ENCODE measurements at regions not wholly inside any gene's neighbourhood (a gene's known extent, or its start where the extent isn't known, plus 50 kb on each side); places are given as distances from the start of the nearest gene placed in this dataset.

GRCh38 chr7:33775790-33776189, 129.5 kb upstream of the BMPER start:
- no peaks in the 10 kb centered on the region for H3K27me3 Mint-ChIP-seq

GRCh38 chr7:33776788-33777187, 128.6 kb upstream of the BMPER start:
- Mint-ChIP-seq H3K27me3 (no peaks in the 10 kb centered on the region), H3K27ac (peak overlapping the region in 1 of 6 donors; percentile 74), H3K4me1 (no peaks in the 10 kb centered on the region), H3K4me3 (no peak overlapping the region), H3K9me3 (no peaks in the 10 kb centered on the region), H3K36me3 (peaks cover 0 to under 1% of the 10 kb centered on the region in 2 donors)
- no peak for ATAC-seq (ENCODE audit: low read depth in 2 of 2)
- DNase-seq: no peak

More at GRCh38 chr7:33775790-33776189, 129.5 kb upstream of the BMPER start:
- ATAC-seq (ENCODE audit: low read depth in 2 of 2) (no peak), DNase-seq (no peak)
- H3K36me3 Mint-ChIP-seq: no peaks in the 10 kb centered on the region
- H3K9me3 Mint-ChIP-seq: no peaks in the 10 kb centered on the region
- H3K27ac Mint-ChIP-seq: no peak overlapping the region
- no peak overlapping the region for H3K4me3 Mint-ChIP-seq
- H3K4me1 Mint-ChIP-seq: no peaks in the 10 kb centered on the region

GRCh38 chr7:33778195-33778594, 127.1 kb upstream of the BMPER start:
- DNase-seq: no peak
- no peak overlapping the region for H3K4me3 Mint-ChIP-seq
- H3K4me1 Mint-ChIP-seq: no peaks in the 10 kb centered on the region
- H3K36me3 Mint-ChIP-seq: peaks cover 0 to 4% of the 10 kb centered on the region in 2 donors
- no peaks in the 10 kb centered on the region for H3K9me3 Mint-ChIP-seq
- no peak for ATAC-seq (ENCODE audit: low read depth in 2 of 2)
- no peak overlapping the region for H3K27ac Mint-ChIP-seq
- no peaks in the 10 kb centered on the region for H3K27me3 Mint-ChIP-seq

GRCh38 chr7:33779216-33779615, 126.1 kb upstream of the BMPER start:
- no peak for ATAC-seq (ENCODE audit: low read depth in 2 of 2)
- no peak for DNase-seq
- H3K27ac Mint-ChIP-seq: no peak overlapping the region
- H3K36me3 Mint-ChIP-seq: peaks cover 0 to 4% of the 10 kb centered on the region in 2 donors
- no peaks in the 10 kb centered on the region for H3K4me1 Mint-ChIP-seq
- H3K4me3 Mint-ChIP-seq: no peak overlapping the region
- no peaks in the 10 kb centered on the region for H3K27me3 Mint-ChIP-seq
- no peaks in the 10 kb centered on the region for H3K9me3 Mint-ChIP-seq

- Mint-ChIP-seq H3K27ac (peak overlapping the region in 1 of 6 donors; percentile 75), H3K4me3 (no peak overlapping the region), H3K4me1 (no peaks in the 10 kb centered on the region), H3K27me3 (peaks cover 0 to 5% (median 0%) of the 10 kb centered on the region in 3 donors), H3K9me3 (no peaks in the 10 kb centered on the region), H3K36me3 (peaks cover 0 to 5% of the 10 kb centered on the region in 2 donors)
- ATAC-seq (ENCODE audit: low read depth in 2 of 2) (no peak), DNase-seq (no peak)
These were observed 124.2 kb upstream of the BMPER start for GRCh38 chr7:33781167-33781566.

GRCh38 chr7:33781796-33782195, 123.5 kb upstream of the BMPER start:
- H3K36me3 Mint-ChIP-seq: peaks cover 0 to 8% of the 10 kb centered on the region in 2 donors
- H3K27ac Mint-ChIP-seq: no peak overlapping the region
- H3K9me3 Mint-ChIP-seq: no peaks in the 10 kb centered on the region
- ATAC-seq (ENCODE audit: low read depth in 2 of 2) (no peak), DNase-seq (no peak)
- H3K4me1 Mint-ChIP-seq: no peaks in the 10 kb centered on the region
- no peak overlapping the region for H3K4me3 Mint-ChIP-seq
- H3K27me3 Mint-ChIP-seq: peaks cover 0 to 6% (median 0%) of the 10 kb centered on the region in 3 donors

GRCh38 chr7:33784000-33784399, 121.3 kb upstream of the BMPER start:
- no peak for ATAC-seq (ENCODE audit: low read depth in 2 of 2)
- no peak overlapping the region for H3K4me3 Mint-ChIP-seq
- no peaks in the 10 kb centered on the region for H3K9me3 Mint-ChIP-seq
- peaks cover 0 to 8% of the 10 kb centered on the region in 2 donors for H3K36me3 Mint-ChIP-seq
- no peaks in the 10 kb centered on the region for H3K4me1 Mint-ChIP-seq
- peaks cover 0 to 6% (median 0%) of the 10 kb centered on the region in 3 donors for H3K27me3 Mint-ChIP-seq
- DNase-seq: no peak
- H3K27ac Mint-ChIP-seq: no peak overlapping the region

GRCh38 chr7:33788531-33788930, 116.8 kb upstream of the BMPER start:
- no peak overlapping the region for H3K27ac Mint-ChIP-seq
- peaks cover 0 to 4% of the 10 kb centered on the region in 2 donors for H3K36me3 Mint-ChIP-seq
- DNase-seq (no peak), ATAC-seq (ENCODE audit: low read depth in 2 of 2) (no peak)
- peaks cover 0 to 6% (median 0%) of the 10 kb centered on the region in 3 donors for H3K27me3 Mint-ChIP-seq
- H3K9me3 Mint-ChIP-seq: no peaks in the 10 kb centered on the region
- H3K4me1 Mint-ChIP-seq: no peaks in the 10 kb centered on the region
- H3K4me3 Mint-ChIP-seq: no peak overlapping the region

- Mint-ChIP-seq H3K4me1 (no peaks in the 10 kb centered on the region), H3K27ac (no peak overlapping the region), H3K4me3 (no peak overlapping the region), H3K9me3 (no peaks in the 10 kb centered on the region), H3K36me3 (peaks cover 0 to 4% of the 10 kb centered on the region in 2 donors), H3K27me3 (peaks cover 0 to 6% (median 0%) of the 10 kb centered on the region in 3 donors)
- DNase-seq: no peak
- ATAC-seq (ENCODE audit: low read depth in 2 of 2): no peak
These were observed 115.3 kb upstream of the BMPER start for GRCh38 chr7:33789871-33790630.

- Mint-ChIP-seq H3K4me1 (no peaks in the 10 kb centered on the region), H3K4me3 (no peak overlapping the region), H3K36me3 (peaks cover 0 to 4% of the 10 kb centered on the region in 2 donors), H3K27ac (no peak overlapping the region), H3K9me3 (no peaks in the 10 kb centered on the region), H3K27me3 (peaks cover 0 to 6% (median 0%) of the 10 kb centered on the region in 3 donors)
- DNase-seq: no peak
- no peak for ATAC-seq (ENCODE audit: low read depth in 2 of 2)
These were observed 114.6 kb upstream of the BMPER start for GRCh38 chr7:33790746-33791145.

- Mint-ChIP-seq H3K4me3 (no peak overlapping the region), H3K9me3 (peaks cover 0 to 2% (median 0%) of the 10 kb centered on the region in 7 donors), H3K27me3 (no peaks in the 10 kb centered on the region), H3K36me3 (peaks cover 0 to 2% of the 10 kb centered on the region in 2 donors), H3K4me1 (no peaks in the 10 kb centered on the region), H3K27ac (no peak overlapping the region)
- DNase-seq (no peak), ATAC-seq (ENCODE audit: low read depth in 2 of 2) (no peak)
These were observed 113.3 kb upstream of the BMPER start for GRCh38 chr7:33792041-33792440.

GRCh38 chr7:33792547-33793105, 112.7 kb upstream of the BMPER start:
- no peak for ATAC-seq (ENCODE audit: low read depth in 2 of 2)
- peaks cover 0 to 5% of the 10 kb centered on the region in 2 donors for H3K36me3 Mint-ChIP-seq

GRCh38 chr7:33793616-33794015, 111.7 kb upstream of the BMPER start:
- Mint-ChIP-seq H3K4me1 (no peaks in the 10 kb centered on the region), H3K36me3 (peaks cover 0 to 5% of the 10 kb centered on the region in 2 donors), H3K27ac (no peak overlapping the region), H3K4me3 (no peak overlapping the region), H3K27me3 (no peaks in the 10 kb centered on the region), H3K9me3 (peaks cover 0 to 4% (median 0%) of the 10 kb centered on the region in 7 donors)
- no peak for DNase-seq
- no peak for ATAC-seq (ENCODE audit: low read depth in 2 of 2)

More at GRCh38 chr7:33792547-33793105, 112.7 kb upstream of the BMPER start:
- H3K27ac Mint-ChIP-seq: no peak overlapping the region
- H3K9me3 Mint-ChIP-seq: peaks cover 0 to 4% (median 0%) of the 10 kb centered on the region in 7 donors
- H3K27me3 Mint-ChIP-seq: no peaks in the 10 kb centered on the region
- no peak for DNase-seq
- no peak overlapping the region for H3K4me3 Mint-ChIP-seq
- H3K4me1 Mint-ChIP-seq: no peaks in the 10 kb centered on the region

- Mint-ChIP-seq H3K27ac (no peak overlapping the region), H3K4me3 (no peak overlapping the region), H3K27me3 (no peaks in the 10 kb centered on the region), H3K36me3 (peaks cover 0 to 5% of the 10 kb centered on the region in 2 donors), H3K9me3 (peaks cover 0 to 7% (median 4%) of the 10 kb centered on the region in 7 donors), H3K4me1 (no peaks in the 10 kb centered on the region)
- ATAC-seq (ENCODE audit: low read depth in 2 of 2) (no peak), DNase-seq (no peak)
These were observed 110.9 kb upstream of the BMPER start for GRCh38 chr7:33794419-33794818.

Measured in naive B cell (primary cell).